Activated CD8-positive, alpha-beta memory T cell treated with anti-CD3 and anti-CD28 coated beads for 36 hours (primary cell): ENCODE measurements at regions not wholly inside any gene's neighbourhood (a gene's known extent, or its start where the extent isn't known, plus 50 kb on each side); places are given as distances from the start of the nearest gene placed in this dataset.
"Not testable (repeated sequence)": the region's sequence is repeated elsewhere in the genome, so short reads cannot be mapped to it uniquely, and the experiment has no call there.

ENCODE experiments used
- CTCF ChIA-PET: fragments of 350-600 bp; sonication (Branson Sonifier 250); formaldehyde crosslinking; loops from one replicate; lab custom pipeline; 2021; ENCODE audit warnings: antibody characterized with exemption; lab: Charles Lee
- POLR2A ChIA-PET: fragments of 350-600 bp; sonication (Branson Sonifier 250); formaldehyde crosslinking; loops from one replicate; lab custom pipeline; 2021; ENCODE audit warnings: antibody characterized with exemption; lab: Charles Lee

GRCh38 chr4:60463857-60464502 lies 736.1 kb upstream of the ADGRL3 start:
- ChIA-PET CTCF (no interaction called here), POLR2A (no interaction called here)

GRCh38 chr4:60482921-60483351 lies 717.2 kb upstream of the ADGRL3 start:
- CTCF ChIA-PET = no interaction called here
- POLR2A ChIA-PET = no interaction called here

GRCh38 chr4:60485276-60485675 lies 714.9 kb upstream of the ADGRL3 start:
- POLR2A ChIA-PET = no interaction called here
- CTCF ChIA-PET = no interaction called here

- CTCF ChIA-PET, POLR2A ChIA-PET: not testable (repeated sequence)
Observed at GRCh38 chr4:60487118-60487761, 712.9 kb upstream of the ADGRL3 start.

GRCh38 chr4:60500810-60501209 lies 699.3 kb upstream of the ADGRL3 start:
- POLR2A ChIA-PET = no interaction called here
- CTCF ChIA-PET = no interaction called here

- ChIA-PET POLR2A (no interaction called here), CTCF (no interaction called here)
Observed at GRCh38 chr4:60502733-60503132, 697.4 kb upstream of the ADGRL3 start.

GRCh38 chr4:60506061-60506460 lies 694.1 kb upstream of the ADGRL3 start:
- CTCF ChIA-PET = no interaction called here
- POLR2A ChIA-PET = no interaction called here

- ChIA-PET POLR2A (no interaction called here), CTCF (no interaction called here)
Observed at GRCh38 chr4:60522265-60522664, 677.9 kb upstream of the ADGRL3 start.

GRCh38 chr4:60531776-60532379 lies 668.2 kb upstream of the ADGRL3 start:
- ChIA-PET CTCF (no interaction called here), POLR2A (no interaction called here)

GRCh38 chr4:60544981-60545380 lies 655.1 kb upstream of the ADGRL3 start:
- ChIA-PET POLR2A (no interaction called here), CTCF (no interaction called here)

GRCh38 chr4:60562334-60562733 lies 637.8 kb upstream of the ADGRL3 start:
- CTCF ChIA-PET = no interaction called here
- POLR2A ChIA-PET = no interaction called here

- ChIA-PET POLR2A (no interaction called here), CTCF (no interaction called here)
Observed at GRCh38 chr4:60565558-60565957, 634.6 kb upstream of the ADGRL3 start.

- POLR2A ChIA-PET = no interaction called here
- CTCF ChIA-PET = no interaction called here
Observed at GRCh38 chr4:60575336-60575735, 624.8 kb upstream of the ADGRL3 start.

GRCh38 chr4:60579335-60579734 lies 620.8 kb upstream of the ADGRL3 start:
- ChIA-PET CTCF (no interaction called here), POLR2A (no interaction called here)

GRCh38 chr4:60581919-60582536 lies 618.1 kb upstream of the ADGRL3 start:
- ChIA-PET POLR2A (no interaction called here), CTCF (no interaction called here)

- ChIA-PET POLR2A (no interaction called here), CTCF (no interaction called here)
Observed at GRCh38 chr4:60588556-60588955, 611.6 kb upstream of the ADGRL3 start.

GRCh38 chr4:60589425-60589824 lies 610.7 kb upstream of the ADGRL3 start:
- ChIA-PET POLR2A (no interaction called here), CTCF (no interaction called here)

- CTCF ChIA-PET = no interaction called here
- POLR2A ChIA-PET = no interaction called here
Observed at GRCh38 chr4:60590116-60590515, 610.0 kb upstream of the ADGRL3 start.

- POLR2A ChIA-PET = no interaction called here
- CTCF ChIA-PET = no interaction called here
Observed at GRCh38 chr4:60605646-60606354, 594.3 kb upstream of the ADGRL3 start.
